ENCODE measurements at regions not wholly inside any gene's neighbourhood (a gene's known extent, or its start where the extent isn't known, plus 50 kb on each side); places are given as distances from the start of the nearest gene placed in this dataset.

GRCh38 chr3:82141592-82141991 lies 380.1 kb upstream of the GBE1 start:
- TF ChIP-seq CTCF (IDR thresholded peaks at IDR 0.05) (no peak), POLR2A (IDR thresholded peaks at IDR 0.05) (no peak)
